Small intestine (tissue), 7 donors: ENCODE measurements at regions not wholly inside any gene's neighbourhood (a gene's known extent, or its start where the extent isn't known, plus 50 kb on each side); places are given as distances from the start of the nearest gene placed in this dataset.
A peak's percentile ranks its signal among the peaks of the same experiment; 100 is the strongest.

ENCODE experiments used
- DNase-seq, 2 donors: peaks; one replicate each; pipeline versions ENCODE4 v3.0.0 to v3.0.0-alpha.2; 2013
- FAIRE-seq: peaks from 2 replicates; lab custom pipeline; 2012; peaks lifted over from hg19 to GRCh38; lab: Jason Lieb, UNC
- H3K27ac ChIP-seq, 3 donors: one replicate each; pipeline ENCODE4 v1.5.1; 2013; ENCODE audit warnings: low read length in 2 of 3, mild to moderate bottlenecking in 2 of 3, control low read depth in 1 of 3, inconsistent platforms in 1 of 3, low read depth in 1 of 3, moderate library complexity in 1 of 3
- H3K27me3 ChIP-seq, 3 donors: one replicate each; pipeline ENCODE4 v1.6.1; 2013; ENCODE audit warnings: low read length in 3 of 3, inconsistent platforms in 1 of 3; ENCODE audit not compliant: control insufficient read depth in 3 of 3, insufficient read depth in 3 of 3
- H3K36me3 ChIP-seq, 3 donors: one replicate each; pipeline ENCODE4 v1.6.1; 2013; ENCODE audit warnings: low read length in 3 of 3, inconsistent platforms in 1 of 3, low read depth in 1 of 3, mild to moderate bottlenecking in 1 of 3, moderate library complexity in 1 of 3; ENCODE audit not compliant: control insufficient read depth in 3 of 3, insufficient read depth in 2 of 3
- H3K4me1 ChIP-seq, 3 donors: one replicate each; pipeline ENCODE4 v1.6.1; 2013; ENCODE audit warnings: low read length in 2 of 3, inconsistent platforms in 1 of 3, low read depth in 1 of 3, mild to moderate bottlenecking in 1 of 3, moderate library complexity in 1 of 3; ENCODE audit not compliant: control insufficient read depth in 3 of 3, insufficient read depth in 2 of 3
- H3K4me3 ChIP-seq, 3 donors: one replicate each; pipeline ENCODE4 v1.5.1; 2013; ENCODE audit warnings: low read length in 3 of 3, control low read depth in 1 of 3, inconsistent platforms in 1 of 3, low read depth in 1 of 3, mild to moderate bottlenecking in 1 of 3, moderate library complexity in 1 of 3
- H3K9me3 ChIP-seq, 2 donors: one replicate each; pipeline ENCODE4 v1.6.1; 2013; ENCODE audit warnings: low read depth in 1 of 2, low read length in 1 of 2; ENCODE audit not compliant: control insufficient read depth in 2 of 2, insufficient read depth in 1 of 2
- WGBS, 3 donors: extraction: QIAGEN DNeasy Blood & Tissue Kit; methylation state at CpG; one replicate each; pipeline ENCODE4 v1.1.7; 2013; 5-methylcytosine and 5-hydroxymethylcytosine counted together
- donor health status: healthy with polysubstance abuse.
- donor health status: control.
- donor health status: control.
- donor health status: Bipolar disorder and iron deficiency.
- donor health status: healthy.

DNA sequence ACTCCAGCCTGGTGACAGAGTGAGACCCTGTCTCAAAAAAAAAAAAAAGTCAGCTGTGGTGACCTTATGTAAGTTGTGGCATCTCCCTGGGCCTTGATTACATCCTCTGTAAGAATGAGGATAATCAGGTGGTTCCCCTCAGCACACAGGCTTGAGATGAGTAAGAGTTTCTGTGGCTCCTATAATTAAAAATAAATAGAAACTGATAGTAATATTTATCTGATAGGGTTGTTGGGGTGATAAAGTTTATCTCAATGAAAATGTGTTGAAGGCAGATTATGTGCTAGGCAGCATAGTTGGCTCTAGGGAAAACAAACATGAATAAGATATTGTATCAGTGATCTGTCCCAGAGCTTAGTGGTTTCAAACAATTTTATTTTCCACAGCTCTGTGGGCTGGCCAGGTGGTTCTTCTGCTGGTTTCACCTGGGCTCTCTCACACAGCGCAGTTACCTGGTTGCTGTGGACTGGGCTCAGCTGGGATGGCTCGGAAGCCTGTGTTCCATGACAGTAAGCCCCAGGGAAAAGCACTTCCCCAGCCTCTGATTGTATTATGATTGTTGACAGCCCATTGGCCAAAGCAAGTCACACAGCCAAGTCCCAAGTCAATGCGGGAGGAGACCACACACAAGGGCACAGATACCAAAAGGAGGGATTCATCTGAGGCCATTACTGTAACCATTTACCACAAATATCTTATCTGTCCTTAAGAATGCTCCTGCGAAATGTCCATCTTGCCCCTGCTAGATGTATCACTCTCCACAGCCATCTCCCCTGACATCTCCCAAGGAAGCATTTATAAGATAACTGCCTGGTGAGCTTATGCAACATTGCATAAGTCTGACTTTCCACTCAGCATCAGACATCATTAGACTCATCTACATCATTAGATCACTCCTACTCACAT lies 151.7 kb downstream of the NUAK1 start:
- Histone ChIP-seq H3K4me1 (no peaks in the 10 kb centered on the region), H3K27ac (no peak overlapping the region), H3K4me3 (no peak overlapping the region), H3K36me3 (no peaks in the 10 kb centered on the region), H3K27me3 (peaks cover 0 to 3% (median 0%) of the 10 kb centered on the region in 3 donors), H3K9me3 (no peaks in the 10 kb centered on the region)
- WGBS, 3 donors = 56 to 63% (median 62%) methylated on average over 4 of the region's 4 CpGs
- FAIRE-seq = no peak
- DNase-seq = no peak

- DNase-seq (no peak), FAIRE-seq (no peak)
- H3K27me3 ChIP-seq = peaks cover 0 to 3% (median 0%) of the 10 kb centered on the region in 3 donors
- no peaks in the 10 kb centered on the region for H3K9me3 ChIP-seq
- H3K4me3 ChIP-seq = no peak overlapping the region
- WGBS, 3 donors = 70 to 87% (median 78%) methylated on average over 3 of the region's 3 CpGs
- H3K36me3 ChIP-seq = no peaks in the 10 kb centered on the region
- no peaks in the 10 kb centered on the region for H3K4me1 ChIP-seq
- no peak overlapping the region for H3K27ac ChIP-seq
These were observed 151.1 kb downstream of the NUAK1 start for GRCh38 chr12:105987685-105988035.

DNA sequence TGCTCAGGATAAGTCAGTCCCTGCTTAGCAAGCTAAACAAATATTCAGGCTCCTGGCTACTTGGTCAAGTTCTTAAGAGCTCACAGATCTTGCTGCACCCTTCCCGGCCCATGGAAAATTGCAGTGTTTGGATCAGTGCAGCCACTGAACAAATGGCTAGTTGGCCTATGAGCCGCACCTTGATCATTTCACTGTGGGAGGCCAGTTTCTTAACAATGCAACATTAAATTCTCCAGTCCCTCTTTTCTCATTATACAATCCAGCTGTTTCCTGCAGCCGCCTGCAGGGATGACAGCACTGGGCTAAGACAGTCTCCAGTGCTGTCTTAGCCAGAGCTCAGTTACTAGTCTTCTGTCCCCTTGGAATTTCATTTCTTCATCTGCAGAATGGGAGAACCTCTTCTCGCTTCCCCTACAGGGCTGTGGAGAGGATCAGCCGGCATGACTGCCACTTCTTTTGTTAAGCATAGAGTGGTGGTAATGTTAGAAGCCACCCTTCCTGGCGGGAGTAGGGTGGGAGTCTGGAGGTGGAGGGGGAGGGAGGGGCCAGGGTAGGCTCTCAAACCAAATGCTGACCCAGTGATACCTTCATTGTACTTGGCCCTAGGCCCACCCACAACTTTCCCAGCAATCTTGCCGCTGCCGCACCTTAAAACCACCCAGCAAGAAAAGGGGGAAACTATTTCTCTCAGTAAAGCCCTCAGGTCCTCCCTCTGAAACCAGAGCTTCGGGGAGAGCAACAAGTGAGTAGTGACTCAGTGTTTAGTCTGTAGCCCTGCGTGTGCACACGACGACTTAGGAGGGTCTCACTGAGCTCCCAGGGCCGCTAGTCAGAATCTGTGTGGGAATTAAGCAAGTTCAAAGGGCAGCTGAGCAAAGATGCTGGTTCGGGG lies 145.7 kb downstream of the NUAK1 start:
- WGBS, 3 donors = 51 to 59% (median 54%) methylated on average over 14 of the region's 14 CpGs
- no peak for DNase-seq
- H3K36me3 ChIP-seq = no peaks in the 10 kb centered on the region
- no peaks in the 10 kb centered on the region for H3K4me1 ChIP-seq
- no peaks in the 10 kb centered on the region for H3K9me3 ChIP-seq
- no peak for FAIRE-seq
- H3K4me3 ChIP-seq = no peak overlapping the region
- no peak overlapping the region for H3K27ac ChIP-seq
- peaks cover 0 to 9% (median 0%) of the 10 kb centered on the region in 3 donors for H3K27me3 ChIP-seq

GRCh38 chr12:105993766-105994555 lies 144.8 kb downstream of the NUAK1 start:
- Histone ChIP-seq H3K27ac (no peak overlapping the region), H3K27me3 (peaks cover 0 to 9% (median 0%) of the 10 kb centered on the region in 3 donors), H3K4me1 (no peaks in the 10 kb centered on the region), H3K9me3 (no peaks in the 10 kb centered on the region), H3K36me3 (no peaks in the 10 kb centered on the region), H3K4me3 (no peak overlapping the region)
- 66 to 68% (median 67%) methylated on average over 22 of the region's 22 CpGs for WGBS, 3 donors
- FAIRE-seq = no peak
- DNase-seq = no peak

GRCh38 chr12:105995961-105996431 lies 142.8 kb downstream of the NUAK1 start:
- no peaks in the 10 kb centered on the region for H3K9me3 ChIP-seq
- DNase-seq (no peak), FAIRE-seq (no peak)
- H3K4me3 ChIP-seq = no peak overlapping the region
- H3K4me1 ChIP-seq = no peaks in the 10 kb centered on the region
- WGBS, 3 donors = 90 to 92% (median 92%) methylated on average over 4 of the region's 4 CpGs
- no peaks in the 10 kb centered on the region for H3K36me3 ChIP-seq
- H3K27ac ChIP-seq = no peak overlapping the region
- H3K27me3 ChIP-seq = peaks cover 0 to 9% (median 0%) of the 10 kb centered on the region in 3 donors

GRCh38 chr12:105998561-105998960 lies 140.2 kb downstream of the NUAK1 start:
- no peaks in the 10 kb centered on the region for H3K9me3 ChIP-seq
- no peak overlapping the region for H3K4me3 ChIP-seq
- H3K4me1 ChIP-seq = no peaks in the 10 kb centered on the region
- 70 to 87% (median 72%) methylated on average over 1 of the region's 1 CpG for WGBS, 3 donors
- H3K36me3 ChIP-seq = no peaks in the 10 kb centered on the region
- peaks cover 0 to 9% (median 0%) of the 10 kb centered on the region in 3 donors for H3K27me3 ChIP-seq
- FAIRE-seq (no peak), DNase-seq (no peak)
- no peak overlapping the region for H3K27ac ChIP-seq

DNA sequence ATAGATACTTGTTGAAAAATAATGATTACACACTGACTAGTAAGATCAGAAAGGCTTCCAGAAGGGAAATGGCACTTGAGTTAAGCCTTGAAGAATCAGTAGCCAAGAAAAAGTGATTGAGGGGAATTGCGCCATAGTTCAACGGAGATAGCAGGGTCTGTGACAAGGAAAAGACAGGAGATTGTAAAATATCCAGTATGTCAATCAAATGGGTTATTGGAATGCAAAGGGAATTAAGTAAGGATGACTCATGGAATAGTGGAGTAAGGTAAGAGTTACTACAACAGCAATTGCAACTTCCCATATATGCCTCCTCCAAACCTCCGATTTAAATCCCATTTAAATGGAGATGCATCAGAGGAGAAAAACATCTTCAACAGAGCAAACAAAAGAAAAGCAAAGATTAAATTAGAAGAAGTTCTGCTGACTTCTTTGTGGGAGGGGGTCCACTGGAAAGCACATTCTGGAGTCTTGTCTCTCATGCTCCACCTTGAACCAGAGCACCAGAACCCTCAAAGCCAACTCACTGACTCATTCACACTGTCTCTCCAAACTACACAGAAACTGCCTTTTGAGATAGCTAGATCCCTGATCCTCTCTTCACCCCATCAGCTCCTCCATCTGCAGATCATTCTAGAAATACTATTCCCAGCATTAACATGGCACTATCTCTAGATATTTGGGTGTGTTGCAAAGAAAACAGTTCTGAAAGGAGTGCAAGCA lies 138.2 kb downstream of the NUAK1 start:
- Histone ChIP-seq H3K27me3 (peaks cover 0 to 5% (median 0%) of the 10 kb centered on the region in 3 donors), H3K4me1 (no peaks in the 10 kb centered on the region)

More for the DNA sequence above, 138.2 kb downstream of the NUAK1 start:
- FAIRE-seq (no peak), DNase-seq (peak in 1 of 2 donors; percentile 45)
- Histone ChIP-seq H3K27ac (no peak overlapping the region), H3K36me3 (no peaks in the 10 kb centered on the region), H3K9me3 (no peaks in the 10 kb centered on the region), H3K4me3 (no peak overlapping the region)
- 46 to 71% (median 56%) methylated on average over 3 of the region's 3 CpGs for WGBS, 3 donors
